HTR-8/SVneo (cell line): ENCODE measurements at regions not wholly inside any gene's neighbourhood (a gene's known extent, or its start where the extent isn't known, plus 50 kb on each side); places are given as distances from the start of the nearest gene placed in this dataset.
"Not testable (repeated sequence)": the region's sequence is repeated elsewhere in the genome, so short reads cannot be mapped to it uniquely, and the experiment has no call there.

Experiments
- DNase-seq: peaks from one replicate; pipeline ENCODE4 v3.0.0; 2011; ENCODE audit warnings: low spot score, mixed read lengths; ENCODE audit not compliant: insufficient read length
- FAIRE-seq: peaks from 2 replicates; lab custom pipeline; 2011; peaks lifted over from hg19 to GRCh38; lab: Jason Lieb, UNC

- no peak for FAIRE-seq
- no peak for DNase-seq
These were observed 128.7 kb downstream of the CEP120 start for GRCh38 chr5:123294544-123294943.

GRCh38 chr5:123289210-123289609 is 134.0 kb downstream of the CEP120 start:
- DNase-seq (no peak), FAIRE-seq (no peak)

GRCh38 chr5:123287881-123288280 is 135.3 kb downstream of the CEP120 start:
- FAIRE-seq (no peak), DNase-seq (no peak)

- FAIRE-seq: no peak
- no peak for DNase-seq
These were observed 136.3 kb downstream of the CEP120 start for GRCh38 chr5:123286891-123287290.

GRCh38 chr5:123285122-123286023 is 137.8 kb downstream of the CEP120 start:
- FAIRE-seq (no peak), DNase-seq (peak; percentile 18)

- FAIRE-seq (no peak), DNase-seq (no peak)
These were observed 139.7 kb downstream of the CEP120 start for GRCh38 chr5:123283499-123283898.

GRCh38 chr5:123283031-123283430 is 140.2 kb downstream of the CEP120 start:
- DNase-seq: no peak
- no peak for FAIRE-seq

GRCh38 chr5:123282444-123282843 is 140.8 kb downstream of the CEP120 start:
- FAIRE-seq (no peak), DNase-seq (no peak)

- DNase-seq, FAIRE-seq: not testable (repeated sequence)
These were observed 142.3 kb downstream of the CEP120 start for GRCh38 chr5:123280854-123281253.

GRCh38 chr5:123279136-123279535 is 144.1 kb downstream of the CEP120 start:
- FAIRE-seq (no peak), DNase-seq (no peak)

GRCh38 chr5:123278284-123278683 is 144.9 kb downstream of the CEP120 start:
- DNase-seq: no peak
- no peak for FAIRE-seq

GRCh38 chr5:123273984-123274383 is 149.2 kb downstream of the CEP120 start:
- no peak for DNase-seq
- FAIRE-seq: no peak

- DNase-seq (no peak), FAIRE-seq (no peak)
These were observed 150.1 kb downstream of the CEP120 start for GRCh38 chr5:123273095-123273494.

- FAIRE-seq (no peak), DNase-seq (no peak)
These were observed 153.4 kb downstream of the CEP120 start for GRCh38 chr5:123269851-123270250.

- no peak for FAIRE-seq
- DNase-seq: no peak
These were observed 153.8 kb downstream of the CEP120 start for GRCh38 chr5:123269436-123269835.

GRCh38 chr5:123266365-123266764 is 156.8 kb downstream of the CEP120 start:
- FAIRE-seq: no peak

GRCh38 chr5:123265551-123265950 is 157.7 kb downstream of the CEP120 start:
- no peak for FAIRE-seq
- no peak for DNase-seq

More at GRCh38 chr5:123266365-123266764, 156.8 kb downstream of the CEP120 start:
- DNase-seq: no peak

GRCh38 chr5:123264394-123264793 is 158.8 kb downstream of the CEP120 start:
- DNase-seq: no peak
- no peak for FAIRE-seq

GRCh38 chr5:123263859-123264258 is 159.3 kb downstream of the CEP120 start:
- FAIRE-seq (no peak), DNase-seq (no peak)

GRCh38 chr5:123262216-123262823 is 160.9 kb downstream of the CEP120 start:
- DNase-seq (no peak), FAIRE-seq (no peak)

- no peak for FAIRE-seq
- no peak for DNase-seq
These were observed 161.5 kb downstream of the CEP120 start for GRCh38 chr5:123261752-123262151.
